ENCODE measurements at regions not wholly inside any gene's neighbourhood (a gene's known extent, or its start where the extent isn't known, plus 50 kb on each side); places are given as distances from the start of the nearest gene placed in this dataset.

DNA sequence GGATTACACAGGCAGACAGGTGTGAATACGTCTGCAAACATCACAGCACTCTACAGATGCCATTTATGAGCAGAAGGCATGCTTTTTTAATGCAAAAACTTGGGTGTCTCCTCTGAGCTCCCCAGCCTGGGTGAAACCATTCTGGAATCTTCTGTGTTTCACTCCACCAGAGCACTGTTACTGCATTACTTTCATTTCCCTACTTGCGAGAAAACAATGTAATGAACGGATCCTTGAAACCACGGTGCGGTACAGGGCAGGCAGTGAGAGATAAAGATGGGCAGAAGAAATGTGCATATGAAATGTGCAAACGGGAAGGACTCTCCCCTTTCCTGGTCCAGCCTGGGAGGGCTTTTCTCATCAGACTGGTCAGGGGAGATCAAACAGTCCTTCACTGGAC is 584.3 kb upstream of the KLF4 start:
- H3K4me2 ChIP-seq (ENCODE audit: control insufficient read depth, extremely low read depth, insufficient read depth, low read depth, low read length) = no peak overlapping the region
- FAIRE-seq = no peak

DNA sequence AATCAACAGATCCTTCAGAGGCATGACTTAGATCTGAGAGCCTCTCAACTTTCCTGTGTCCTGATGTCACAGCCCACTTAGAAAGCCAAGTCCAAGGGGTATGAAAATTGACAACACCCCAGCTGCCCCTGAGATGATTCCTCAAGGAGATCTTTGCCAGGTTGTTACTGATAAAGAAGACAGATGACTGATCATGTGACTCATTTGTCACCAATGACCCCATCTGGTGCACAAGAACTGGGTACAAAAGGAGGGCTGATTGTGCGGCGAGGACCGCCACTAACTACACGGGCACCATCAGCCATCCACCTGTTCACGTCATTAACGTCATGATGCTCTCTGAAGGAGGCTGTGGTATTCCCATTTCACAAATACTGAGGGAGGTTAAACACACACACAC is 583.2 kb upstream of the KLF4 start:
- H3K9ac ChIP-seq (ENCODE audit: control insufficient read depth, extremely low read depth, insufficient read depth, low read length) = no peak overlapping the region
- H3K27ac ChIP-seq (ENCODE audit: control insufficient read depth, insufficient read depth, low read length) = no peak overlapping the region
- no peak overlapping the region for H3K4me3 ChIP-seq (ENCODE audit: control insufficient read depth in 2 of 3, extremely low read depth in 1 of 3, insufficient read depth in 2 of 3, low read depth in 1 of 3, low read length in 3 of 3)
- H3K4me2 ChIP-seq (ENCODE audit: control insufficient read depth, extremely low read depth, insufficient read depth, low read depth, low read length) = no peak overlapping the region
- TF ChIP-seq, protein P1, sequence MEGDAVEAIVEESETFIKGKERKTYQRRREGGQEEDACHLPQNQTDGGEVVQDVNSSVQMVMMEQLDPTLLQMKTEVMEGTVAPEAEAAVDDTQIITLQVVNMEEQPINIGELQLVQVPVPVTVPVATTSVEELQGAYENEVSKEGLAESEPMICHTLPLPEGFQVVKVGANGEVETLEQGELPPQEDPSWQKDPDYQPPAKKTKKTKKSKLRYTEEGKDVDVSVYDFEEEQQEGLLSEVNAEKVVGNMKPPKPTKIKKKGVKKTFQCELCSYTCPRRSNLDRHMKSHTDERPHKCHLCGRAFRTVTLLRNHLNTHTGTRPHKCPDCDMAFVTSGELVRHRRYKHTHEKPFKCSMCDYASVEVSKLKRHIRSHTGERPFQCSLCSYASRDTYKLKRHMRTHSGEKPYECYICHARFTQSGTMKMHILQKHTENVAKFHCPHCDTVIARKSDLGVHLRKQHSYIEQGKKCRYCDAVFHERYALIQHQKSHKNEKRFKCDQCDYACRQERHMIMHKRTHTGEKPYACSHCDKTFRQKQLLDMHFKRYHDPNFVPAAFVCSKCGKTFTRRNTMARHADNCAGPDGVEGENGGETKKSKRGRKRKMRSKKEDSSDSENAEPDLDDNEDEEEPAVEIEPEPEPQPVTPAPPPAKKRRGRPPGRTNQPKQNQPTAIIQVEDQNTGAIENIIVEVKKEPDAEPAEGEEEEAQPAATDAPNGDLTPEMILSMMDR (optimal IDR thresholded peaks at IDR 0.05 in 1 of 3, IDR thresholded peaks at IDR 0.05 in 1 of 3, conservative IDR thresholded peaks at IDR 0.05 in 1 of 3; ENCODE audit: extremely low read depth in 1 of 3, insufficient read depth in 2 of 3, low read length in 3 of 3) = no peak
- no peak for TF ChIP-seq EZH2 (IDR thresholded peaks at IDR 0.05; ENCODE audit: low read length)
- no peaks in the 10 kb centered on the region for H3K9me1 ChIP-seq (ENCODE audit: control insufficient read depth, extremely low read depth, insufficient read depth, low read length)
- no peaks in the 10 kb centered on the region for H3K4me1 ChIP-seq (ENCODE audit: control insufficient read depth, extremely low read depth, insufficient read depth, low read length)
- H3K9me3 ChIP-seq (ENCODE audit: control insufficient read depth, low read depth, low read length) = no peaks in the 10 kb centered on the region
- dilution Hi-C loops (cut with MboI; ENCODE audit: extremely low pct_ligation_motif_present, low sequenced_read_pairs) = no loop called here
- DNase-seq (ENCODE audit: low read depth, low spot score) (no peak), FAIRE-seq (no peak)
- no peak overlapping the region for H2AFZ ChIP-seq (ENCODE audit: control insufficient read depth, low read length)
- H3K79me2 ChIP-seq (ENCODE audit: control insufficient read depth, insufficient read depth, low read length) = no peaks in the 10 kb centered on the region
- no peaks in the 10 kb centered on the region for H3K27me3 ChIP-seq (ENCODE audit: control insufficient read depth, extremely low read depth, insufficient read depth, low read length)
- no peaks in the 10 kb centered on the region for H4K20me1 ChIP-seq (ENCODE audit: control insufficient read depth, extremely low read depth, insufficient read depth, low read length)
- no peaks in the 10 kb centered on the region for H3K36me3 ChIP-seq (ENCODE audit: control insufficient read depth in 2 of 2, extremely low read depth in 1 of 2, insufficient read depth in 2 of 2, low read length in 2 of 2)

More for the DNA sequence above, 584.3 kb upstream of the KLF4 start:
- Histone ChIP-seq H4K20me1 (ENCODE audit: control insufficient read depth, extremely low read depth, insufficient read depth, low read length) (no peaks in the 10 kb centered on the region), H3K9ac (ENCODE audit: control insufficient read depth, extremely low read depth, insufficient read depth, low read length) (no peak overlapping the region), H3K36me3 (ENCODE audit: control insufficient read depth in 2 of 2, extremely low read depth in 1 of 2, insufficient read depth in 2 of 2, low read length in 2 of 2) (no peaks in the 10 kb centered on the region), H3K4me1 (ENCODE audit: control insufficient read depth, extremely low read depth, insufficient read depth, low read length) (no peaks in the 10 kb centered on the region), H3K27me3 (ENCODE audit: control insufficient read depth, extremely low read depth, insufficient read depth, low read length) (no peaks in the 10 kb centered on the region), H2AFZ (ENCODE audit: control insufficient read depth, low read length) (no peak overlapping the region), H3K9me3 (ENCODE audit: control insufficient read depth, low read depth, low read length) (no peaks in the 10 kb centered on the region), H3K4me3 (ENCODE audit: control insufficient read depth in 2 of 3, extremely low read depth in 1 of 3, insufficient read depth in 2 of 3, low read depth in 1 of 3, low read length in 3 of 3) (no peak overlapping the region), H3K79me2 (ENCODE audit: control insufficient read depth, insufficient read depth, low read length) (no peaks in the 10 kb centered on the region), H3K27ac (ENCODE audit: control insufficient read depth, insufficient read depth, low read length) (no peak overlapping the region), H3K9me1 (ENCODE audit: control insufficient read depth, extremely low read depth, insufficient read depth, low read length) (no peaks in the 10 kb centered on the region)
- DNase-seq (ENCODE audit: low read depth, low spot score) = no peak
- dilution Hi-C loops (cut with MboI; ENCODE audit: extremely low pct_ligation_motif_present, low sequenced_read_pairs) = no loop called here
- no peak for TF ChIP-seq EZH2 (IDR thresholded peaks at IDR 0.05; ENCODE audit: low read length)
- TF ChIP-seq, protein P1 (optimal IDR thresholded peaks at IDR 0.05 in 1 of 3, IDR thresholded peaks at IDR 0.05 in 1 of 3, conservative IDR thresholded peaks at IDR 0.05 in 1 of 3; ENCODE audit: extremely low read depth in 1 of 3, insufficient read depth in 2 of 3, low read length in 3 of 3) = no peak

All from keratinocyte (primary cell).